Effector memory CD8-positive, alpha-beta T cell (primary cell): ENCODE measurements at regions not wholly inside any gene's neighbourhood (a gene's known extent, or its start where the extent isn't known, plus 50 kb on each side); places are given as distances from the start of the nearest gene placed in this dataset.

Source experiments
- ATAC-seq: fragments of 150-1000 bp; cut with Tn5 transposase; replicated peaks from 2 replicates; pipeline ENCODE4 v1.10.0; 2021; ENCODE audit warnings: mild to moderate bottlenecking, moderate library complexity
- DNase-seq, 3 experiments: peaks; one replicate each; pipeline ENCODE4 v3.0.0; 2021
- H3K27ac Mint-ChIP-seq, 2 donors: one replicate each; pipeline ENCODE4 v1.8.0; 2022; ENCODE audit warnings: mild to moderate bottlenecking in 2 of 2, mixed read lengths in 2 of 2, moderate library complexity in 2 of 2
- H3K27me3 Mint-ChIP-seq, 2 donors: one replicate each; pipeline ENCODE4 v1.8.0; 2022; ENCODE audit warnings: mixed read lengths in 2 of 2
- H3K36me3 Mint-ChIP-seq: one replicate; pipeline ENCODE4 v1.8.0; 2022; ENCODE audit warnings: mild to moderate bottlenecking, moderate library complexity, mixed read lengths; ENCODE audit not compliant: insufficient read depth
- H3K4me1 Mint-ChIP-seq, 2 donors: one replicate each; pipeline ENCODE4 v1.8.0; 2022; ENCODE audit warnings: low read depth in 2 of 2, mixed read lengths in 2 of 2
- H3K4me3 Mint-ChIP-seq, 2 donors: one replicate each; pipeline ENCODE4 v1.8.0; 2022; ENCODE audit warnings: mild to moderate bottlenecking in 2 of 2, mixed read lengths in 2 of 2, moderate library complexity in 2 of 2
- H3K9me3 Mint-ChIP-seq, 2 donors: one replicate each; pipeline ENCODE4 v1.8.0; 2022; ENCODE audit warnings: mixed read lengths in 2 of 2

DNA sequence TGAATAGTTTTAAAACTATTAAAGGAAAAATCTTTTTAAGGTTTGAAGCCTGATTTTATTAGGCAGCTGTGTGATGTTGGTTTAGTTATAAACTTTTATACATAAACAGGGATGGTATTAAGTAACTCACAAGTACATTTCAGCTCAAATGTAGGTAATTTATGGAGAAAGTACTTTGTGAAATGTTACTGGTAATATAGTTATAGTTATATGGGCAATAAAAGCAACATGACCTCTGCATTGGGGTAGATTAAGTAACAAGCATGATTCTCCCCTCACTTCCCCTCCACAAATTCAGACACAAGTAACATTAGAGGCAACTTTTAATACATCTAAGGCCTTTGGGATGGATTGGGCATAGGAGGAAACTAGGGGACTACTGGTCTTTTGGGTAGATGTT is 154.3 kb upstream of the ID4 start:
- H3K36me3 Mint-ChIP-seq = no peaks in the 10 kb centered on the region
- DNase-seq (no peak), ATAC-seq (no peak)
- no peak overlapping the region for H3K4me3 Mint-ChIP-seq
- peaks cover 0 to 3% of the 10 kb centered on the region in 2 donors for H3K9me3 Mint-ChIP-seq
- no peaks in the 10 kb centered on the region for H3K27me3 Mint-ChIP-seq
- H3K4me1 Mint-ChIP-seq = no peaks in the 10 kb centered on the region
- H3K27ac Mint-ChIP-seq = no peak overlapping the region

DNA sequence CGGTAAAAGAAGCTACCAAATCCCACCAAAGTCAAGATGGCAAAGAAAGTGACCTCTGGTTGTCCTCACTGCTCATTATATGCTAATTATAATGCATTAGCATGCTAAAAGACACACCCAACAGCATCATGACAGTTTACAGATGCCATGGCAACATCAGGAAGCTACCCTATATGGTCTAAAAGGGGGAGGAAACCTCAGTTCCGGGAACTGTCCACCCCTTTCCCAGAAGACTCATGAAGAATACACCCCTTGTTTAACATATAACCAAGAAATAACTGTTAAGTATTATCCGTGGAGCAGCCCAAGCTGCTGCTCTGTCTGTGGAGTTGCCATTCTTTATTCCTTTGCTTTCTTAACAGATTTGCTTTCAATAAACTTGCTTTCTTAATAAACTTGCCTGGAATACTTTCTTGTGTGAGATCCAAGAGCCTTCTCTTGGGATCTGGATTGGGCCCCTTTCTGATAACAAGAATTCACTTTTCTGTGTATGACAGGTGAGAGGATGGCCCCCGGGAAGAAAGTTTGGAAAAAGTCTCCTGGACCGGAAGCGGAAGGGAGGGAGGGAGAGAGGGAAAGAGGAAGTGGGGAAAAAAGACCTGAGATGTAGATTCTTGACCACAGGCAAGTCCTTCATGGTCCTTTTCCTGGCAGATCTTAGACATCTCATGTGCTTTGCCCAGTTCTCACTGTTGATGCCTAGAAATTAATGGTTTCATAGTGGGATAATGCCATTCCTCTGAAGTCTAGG is 146.7 kb upstream of the ID4 start:
- no peaks in the 10 kb centered on the region for H3K4me1 Mint-ChIP-seq
- H3K4me3 Mint-ChIP-seq = no peak overlapping the region
- H3K9me3 Mint-ChIP-seq = peaks cover 0 to 13% of the 10 kb centered on the region in 2 donors
- H3K36me3 Mint-ChIP-seq = no peaks in the 10 kb centered on the region
- ATAC-seq (no peak), DNase-seq (no peak)
- H3K27ac Mint-ChIP-seq = no peak overlapping the region
- peaks cover 14 to 16% of the 10 kb centered on the region in 2 donors for H3K27me3 Mint-ChIP-seq

GRCh38 chr6:19691465-19692167 is 145.6 kb upstream of the ID4 start:
- Mint-ChIP-seq H3K27me3 (peaks cover 14 to 16% of the 10 kb centered on the region in 2 donors), H3K27ac (no peak overlapping the region), H3K36me3 (no peaks in the 10 kb centered on the region), H3K9me3 (peaks cover 0 to 13% of the 10 kb centered on the region in 2 donors), H3K4me1 (no peaks in the 10 kb centered on the region), H3K4me3 (no peak overlapping the region)
- ATAC-seq = no peak
- no peak for DNase-seq

DNA sequence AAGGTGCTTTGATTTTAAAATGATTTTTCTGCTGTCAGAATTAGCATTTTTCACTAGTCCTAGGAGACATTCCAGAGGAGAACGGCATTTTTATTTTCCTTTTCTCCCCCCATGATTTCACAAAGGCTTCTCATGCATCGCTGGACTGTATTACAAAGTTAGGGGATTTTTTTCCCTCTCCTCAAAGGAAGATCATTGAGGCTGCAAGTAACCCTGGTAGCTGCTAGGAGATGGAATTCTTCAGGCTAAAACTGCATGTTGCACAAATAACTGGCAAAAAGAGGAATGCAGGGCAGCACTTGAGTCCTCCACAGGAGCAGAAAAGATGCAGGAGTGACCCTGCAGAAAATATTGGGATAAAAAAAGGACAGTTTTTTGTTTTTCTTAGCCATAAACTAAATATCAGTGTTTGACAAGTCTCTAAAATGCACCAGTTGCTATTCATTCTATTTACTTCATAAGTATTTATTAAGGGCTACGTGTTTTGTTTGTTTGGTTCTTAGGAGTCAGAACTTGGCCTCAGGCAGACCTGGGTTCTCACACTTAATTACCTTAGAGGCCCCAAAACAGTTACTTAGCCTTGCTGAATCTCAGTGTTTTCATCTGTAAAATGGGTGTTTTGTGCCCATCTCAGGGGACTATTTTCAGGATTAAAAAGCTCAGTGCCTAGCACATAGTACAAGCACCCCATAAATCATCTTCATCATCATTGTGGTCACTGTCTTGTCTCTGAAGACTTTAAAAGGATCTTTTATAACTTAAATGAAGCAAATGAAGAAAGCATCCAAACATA is 144.5 kb upstream of the ID4 start:
- Mint-ChIP-seq H3K9me3 (peaks cover 0 to 9% of the 10 kb centered on the region in 2 donors), H3K27ac (no peak overlapping the region), H3K4me1 (no peaks in the 10 kb centered on the region), H3K36me3 (no peaks in the 10 kb centered on the region), H3K4me3 (no peak overlapping the region), H3K27me3 (peaks cover 14 to 16% of the 10 kb centered on the region in 2 donors)
- ATAC-seq (no peak), DNase-seq (no peak)

GRCh38 chr6:19694697-19695096 is 142.5 kb upstream of the ID4 start:
- Mint-ChIP-seq H3K27me3 (peaks cover 14 to 16% of the 10 kb centered on the region in 2 donors), H3K4me3 (no peak overlapping the region), H3K27ac (no peak overlapping the region), H3K36me3 (no peaks in the 10 kb centered on the region), H3K4me1 (no peaks in the 10 kb centered on the region), H3K9me3 (peaks cover 3 to 11% of the 10 kb centered on the region in 2 donors)
- ATAC-seq (no peak), DNase-seq (no peak)

- no peaks in the 10 kb centered on the region for H3K36me3 Mint-ChIP-seq
- DNase-seq (no peak), ATAC-seq (no peak)
- H3K27me3 Mint-ChIP-seq = peaks cover 5 to 6% of the 10 kb centered on the region in 2 donors
- H3K4me1 Mint-ChIP-seq = no peaks in the 10 kb centered on the region
- H3K4me3 Mint-ChIP-seq = no peak overlapping the region
- no peak overlapping the region for H3K27ac Mint-ChIP-seq
- H3K9me3 Mint-ChIP-seq = peaks cover 8% of the 10 kb centered on the region in 2 donors
Observed at GRCh38 chr6:19697744-19698290, 139.4 kb upstream of the ID4 start.

GRCh38 chr6:19699932-19700331 is 137.2 kb upstream of the ID4 start:
- DNase-seq (no peak), ATAC-seq (no peak)
- Mint-ChIP-seq H3K4me1 (no peaks in the 10 kb centered on the region), H3K4me3 (no peak overlapping the region), H3K27me3 (no peaks in the 10 kb centered on the region), H3K27ac (no peak overlapping the region), H3K36me3 (no peaks in the 10 kb centered on the region), H3K9me3 (peaks cover 5 to 8% of the 10 kb centered on the region in 2 donors)

DNA sequence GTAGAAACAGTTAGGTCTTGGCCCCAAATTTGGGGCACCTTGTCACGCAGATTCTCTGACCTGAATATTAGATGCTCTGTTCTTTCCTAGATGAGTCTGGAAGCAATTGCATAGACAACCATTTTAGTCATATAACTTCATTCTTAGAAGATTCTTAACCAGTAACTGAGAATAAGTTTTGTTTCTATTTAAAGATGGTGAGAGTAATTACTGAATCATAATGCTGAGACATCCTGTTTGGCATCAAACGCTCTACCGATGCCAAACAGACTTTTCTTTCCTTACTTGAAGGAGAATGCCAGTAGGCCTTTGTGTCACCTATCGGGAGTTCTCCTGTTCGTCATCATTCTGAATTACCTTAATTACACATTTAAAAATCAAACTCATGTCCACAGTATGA is 131.6 kb upstream of the ID4 start:
- peaks cover 0 to 2% of the 10 kb centered on the region in 2 donors for H3K9me3 Mint-ChIP-seq
- no peak overlapping the region for H3K4me3 Mint-ChIP-seq
- H3K36me3 Mint-ChIP-seq = no peaks in the 10 kb centered on the region
- no peaks in the 10 kb centered on the region for H3K27me3 Mint-ChIP-seq
- ATAC-seq (no peak), DNase-seq (no peak)
- no peaks in the 10 kb centered on the region for H3K4me1 Mint-ChIP-seq
- no peak overlapping the region for H3K27ac Mint-ChIP-seq

DNA sequence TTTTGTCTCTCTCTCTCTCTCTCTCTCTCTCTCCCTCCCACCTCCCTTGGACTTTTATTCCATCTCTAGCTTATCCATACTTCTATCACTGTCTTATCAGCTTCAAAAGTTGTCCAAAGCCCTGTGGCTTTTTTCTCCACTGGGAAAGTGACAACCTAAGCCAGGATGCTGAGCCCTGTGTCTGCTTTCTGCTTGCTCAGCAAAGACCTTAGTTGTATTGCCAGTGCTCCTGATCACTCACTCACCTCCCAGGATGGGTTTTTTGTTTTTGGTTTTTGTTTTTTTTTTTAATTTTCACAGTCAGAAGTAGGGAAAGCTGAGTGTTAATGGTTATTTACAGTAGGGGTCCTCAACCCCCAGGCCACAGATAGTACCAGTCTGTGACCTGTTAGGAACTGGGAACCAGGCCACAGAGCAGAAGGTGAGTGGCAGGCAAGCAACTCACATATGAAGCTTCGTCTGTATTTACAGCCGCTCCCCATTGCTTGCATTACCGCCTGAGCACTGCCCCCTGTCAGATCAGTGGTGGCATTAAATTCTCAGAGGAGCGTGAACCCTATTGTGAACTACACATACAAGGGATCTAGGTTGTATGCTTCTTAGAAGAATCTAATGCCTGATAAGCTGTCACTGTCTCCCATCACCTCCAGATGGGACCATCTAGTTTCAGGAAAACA is 125.0 kb upstream of the ID4 start:
- no peaks in the 10 kb centered on the region for H3K36me3 Mint-ChIP-seq
- H3K9me3 Mint-ChIP-seq = peaks cover 0 to 2% of the 10 kb centered on the region in 2 donors
- no peak overlapping the region for H3K27ac Mint-ChIP-seq
- no peaks in the 10 kb centered on the region for H3K4me1 Mint-ChIP-seq
- no peak overlapping the region for H3K4me3 Mint-ChIP-seq
- no peaks in the 10 kb centered on the region for H3K27me3 Mint-ChIP-seq
- no peak for DNase-seq
- no peak for ATAC-seq

DNA sequence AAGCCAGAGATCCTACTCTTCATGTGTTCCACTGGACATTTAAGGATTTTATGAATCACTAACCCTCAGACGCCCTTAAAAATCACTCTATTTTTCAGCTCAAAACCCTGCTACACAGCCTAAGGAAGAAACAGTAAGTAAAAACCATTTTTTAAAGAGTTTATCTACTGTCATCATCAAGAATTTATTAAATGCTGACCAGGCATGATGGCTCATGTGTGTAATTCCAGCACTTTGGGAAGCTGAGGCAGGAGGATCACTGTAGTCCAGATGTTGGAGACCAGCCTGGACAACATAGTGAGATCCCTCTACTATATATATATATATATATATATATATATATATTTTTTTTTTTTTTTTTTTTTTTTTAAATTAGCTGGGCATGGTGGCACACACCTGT is 124.2 kb upstream of the ID4 start:
- Mint-ChIP-seq H3K4me3 (no peak overlapping the region), H3K27ac (no peak overlapping the region), H3K36me3 (no peaks in the 10 kb centered on the region), H3K27me3 (no peaks in the 10 kb centered on the region), H3K9me3 (peaks cover 0 to 2% of the 10 kb centered on the region in 2 donors), H3K4me1 (no peaks in the 10 kb centered on the region)
- no peak for DNase-seq
- no peak for ATAC-seq

- H3K27ac Mint-ChIP-seq = no peak overlapping the region
- H3K9me3 Mint-ChIP-seq = peaks cover 0 to 2% of the 10 kb centered on the region in 2 donors
- DNase-seq = no peak
- no peaks in the 10 kb centered on the region for H3K27me3 Mint-ChIP-seq
- ATAC-seq = no peak
- H3K36me3 Mint-ChIP-seq = no peaks in the 10 kb centered on the region
- no peaks in the 10 kb centered on the region for H3K4me1 Mint-ChIP-seq
- no peak overlapping the region for H3K4me3 Mint-ChIP-seq
Observed at GRCh38 chr6:19713411-19713810, 123.8 kb upstream of the ID4 start.

GRCh38 chr6:19713984-19714383 is 123.2 kb upstream of the ID4 start:
- no peak overlapping the region for H3K4me3 Mint-ChIP-seq
- no peaks in the 10 kb centered on the region for H3K4me1 Mint-ChIP-seq
- no peak for ATAC-seq
- no peaks in the 10 kb centered on the region for H3K27me3 Mint-ChIP-seq
- no peaks in the 10 kb centered on the region for H3K36me3 Mint-ChIP-seq
- DNase-seq = no peak
- no peak overlapping the region for H3K27ac Mint-ChIP-seq
- peaks cover 0 to 2% of the 10 kb centered on the region in 2 donors for H3K9me3 Mint-ChIP-seq
